ENCODE measurements at regions not wholly inside any gene's neighbourhood (a gene's known extent, or its start where the extent isn't known, plus 50 kb on each side); places are given as distances from the start of the nearest gene placed in this dataset.
A peak's percentile ranks its signal among the peaks of the same experiment; 100 is the strongest.

DNA sequence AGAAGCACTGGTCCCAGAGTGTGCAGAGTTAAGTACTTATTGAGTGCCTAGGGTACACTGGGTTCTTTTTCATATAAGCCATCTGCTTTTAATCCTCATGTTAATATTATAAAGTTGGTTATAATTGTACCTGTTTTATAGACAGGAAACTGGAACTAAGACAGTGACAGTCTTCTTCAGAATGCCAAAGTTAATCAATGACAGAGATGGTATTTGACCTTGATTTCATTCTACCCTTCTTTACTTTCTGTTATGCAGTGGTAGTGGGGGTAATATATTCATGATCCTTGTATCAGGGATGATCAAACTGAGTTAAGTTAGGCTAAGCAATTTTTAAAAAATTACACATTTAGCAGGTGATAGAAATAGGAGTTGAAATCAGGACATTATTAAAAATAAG is 108.6 kb upstream of the GOT2 start:
- no peak for DNase-seq (ENCODE audit: low spot score)
- Mint-ChIP-seq H3K36me3 (ENCODE audit: low read depth) (no peaks in the 10 kb centered on the region), H3K27me3 (ENCODE audit: low read depth) (no peaks in the 10 kb centered on the region), H3K4me3 (ENCODE audit: low read depth) (no peak overlapping the region), H3K4me1 (ENCODE audit: low read depth) (no peaks in the 10 kb centered on the region), H3K27ac (no peak overlapping the region), H3K9me3 (no peaks in the 10 kb centered on the region)
- intact Hi-C loops (cut with micrococcal nuclease): no loop called here

GRCh38 chr16:58842156-58842555 is 108.0 kb upstream of the GOT2 start:
- intact Hi-C loops (cut with micrococcal nuclease): no loop called here
- DNase-seq (ENCODE audit: low spot score): no peak
- Mint-ChIP-seq H3K9me3 (no peaks in the 10 kb centered on the region), H3K36me3 (ENCODE audit: low read depth) (no peaks in the 10 kb centered on the region), H3K4me1 (ENCODE audit: low read depth) (no peaks in the 10 kb centered on the region), H3K4me3 (ENCODE audit: low read depth) (no peak overlapping the region), H3K27me3 (ENCODE audit: low read depth) (no peaks in the 10 kb centered on the region), H3K27ac (no peak overlapping the region)

- DNase-seq (ENCODE audit: low spot score): no peak
Measured at GRCh38 chr16:58837950-58838349, 103.8 kb upstream of the GOT2 start.

GRCh38 chr16:58836427-58836826 is 102.3 kb upstream of the GOT2 start:
- Mint-ChIP-seq H3K4me1 (ENCODE audit: low read depth) (no peaks in the 10 kb centered on the region), H3K36me3 (ENCODE audit: low read depth) (no peaks in the 10 kb centered on the region), H3K9me3 (no peaks in the 10 kb centered on the region), H3K27ac (no peak overlapping the region), H3K4me3 (ENCODE audit: low read depth) (no peak overlapping the region), H3K27me3 (ENCODE audit: low read depth) (no peaks in the 10 kb centered on the region)
- DNase-seq (ENCODE audit: low spot score): no peak
- intact Hi-C loops (cut with micrococcal nuclease): no loop called here

More at GRCh38 chr16:58837950-58838349, 103.8 kb upstream of the GOT2 start:
- no peaks in the 10 kb centered on the region for H3K27me3 Mint-ChIP-seq (ENCODE audit: low read depth)
- H3K4me1 Mint-ChIP-seq (ENCODE audit: low read depth): no peaks in the 10 kb centered on the region
- intact Hi-C loops (cut with micrococcal nuclease): no loop called here
- H3K4me3 Mint-ChIP-seq (ENCODE audit: low read depth): no peak overlapping the region
- H3K36me3 Mint-ChIP-seq (ENCODE audit: low read depth): no peaks in the 10 kb centered on the region
- no peaks in the 10 kb centered on the region for H3K9me3 Mint-ChIP-seq
- no peak overlapping the region for H3K27ac Mint-ChIP-seq

GRCh38 chr16:58832386-58832895 is 98.3 kb upstream of the GOT2 start:
- no peak overlapping the region for H3K27ac Mint-ChIP-seq
- no peaks in the 10 kb centered on the region for H3K9me3 Mint-ChIP-seq
- no peak for DNase-seq (ENCODE audit: low spot score)
- H3K27me3 Mint-ChIP-seq (ENCODE audit: low read depth): no peaks in the 10 kb centered on the region
- no peaks in the 10 kb centered on the region for H3K4me1 Mint-ChIP-seq (ENCODE audit: low read depth)
- H3K4me3 Mint-ChIP-seq (ENCODE audit: low read depth): no peak overlapping the region
- intact Hi-C loops (cut with micrococcal nuclease): no loop called here
- no peaks in the 10 kb centered on the region for H3K36me3 Mint-ChIP-seq (ENCODE audit: low read depth)

DNA sequence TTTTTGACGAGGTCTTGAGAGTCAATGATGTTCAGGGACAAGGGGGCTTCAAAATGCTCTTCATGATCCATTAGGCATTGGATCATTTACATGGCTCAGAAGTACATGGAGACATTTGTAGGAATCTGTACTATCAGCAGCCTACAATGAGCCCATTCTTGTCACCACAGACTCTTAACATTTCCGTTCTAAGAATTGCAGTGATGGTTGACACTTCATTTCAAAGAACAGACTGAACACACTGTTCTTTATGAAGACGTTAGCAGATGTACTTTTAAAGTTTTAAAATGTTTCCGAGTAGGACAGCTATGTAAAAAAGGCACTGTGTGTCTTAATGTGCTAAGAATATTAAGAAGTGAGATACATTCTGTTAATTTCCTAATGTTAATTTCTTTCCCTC is 97.3 kb upstream of the GOT2 start:
- no peaks in the 10 kb centered on the region for H3K4me1 Mint-ChIP-seq (ENCODE audit: low read depth)
- H3K36me3 Mint-ChIP-seq (ENCODE audit: low read depth): no peaks in the 10 kb centered on the region
- no peaks in the 10 kb centered on the region for H3K9me3 Mint-ChIP-seq
- intact Hi-C loops (cut with micrococcal nuclease): no loop called here
- no peak overlapping the region for H3K4me3 Mint-ChIP-seq (ENCODE audit: low read depth)
- no peak for DNase-seq (ENCODE audit: low spot score)
- H3K27ac Mint-ChIP-seq: no peak overlapping the region
- H3K27me3 Mint-ChIP-seq (ENCODE audit: low read depth): no peaks in the 10 kb centered on the region

DNA sequence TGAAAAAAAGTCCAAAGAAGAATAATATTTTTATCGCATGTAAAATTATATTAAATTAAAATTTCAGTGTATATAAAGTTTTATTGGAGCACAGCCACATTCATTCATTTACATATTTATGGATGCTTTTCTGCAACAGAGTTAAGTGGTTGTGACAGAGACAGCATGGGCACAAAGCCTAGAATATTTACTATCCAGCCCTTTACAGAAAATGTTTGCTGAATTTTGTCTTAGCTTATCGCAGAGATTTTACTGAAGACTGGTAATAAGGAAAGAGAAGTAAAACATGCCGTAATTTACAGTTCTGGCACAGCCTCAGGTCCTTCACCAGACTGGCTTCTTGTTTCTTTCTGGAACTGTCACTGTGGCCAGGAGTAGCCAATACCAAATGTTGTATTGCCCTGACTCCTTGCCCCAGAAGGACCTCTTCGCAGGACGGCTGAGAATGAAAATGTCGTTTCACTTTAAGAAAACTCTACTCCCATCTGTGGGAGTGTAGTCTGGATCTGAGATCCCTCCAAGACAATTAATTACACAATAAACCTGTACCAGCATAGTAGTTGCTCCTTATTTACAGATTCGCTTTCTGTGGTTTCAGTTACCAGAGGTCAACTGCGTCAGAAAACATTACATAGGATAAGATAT is 94.9 kb upstream of the GOT2 start:
- H3K36me3 Mint-ChIP-seq (ENCODE audit: low read depth): no peaks in the 10 kb centered on the region
- intact Hi-C loops (cut with micrococcal nuclease): no loop called here
- no peaks in the 10 kb centered on the region for H3K27me3 Mint-ChIP-seq (ENCODE audit: low read depth)
- no peaks in the 10 kb centered on the region for H3K4me1 Mint-ChIP-seq (ENCODE audit: low read depth)
- DNase-seq (ENCODE audit: low spot score): no peak
- H3K27ac Mint-ChIP-seq: no peak overlapping the region
- no peak overlapping the region for H3K4me3 Mint-ChIP-seq (ENCODE audit: low read depth)
- H3K9me3 Mint-ChIP-seq: no peaks in the 10 kb centered on the region

- no peaks in the 10 kb centered on the region for H3K9me3 Mint-ChIP-seq
Measured at GRCh38 chr16:58824201-58824600, 90.1 kb upstream of the GOT2 start.

GRCh38 chr16:58821886-58822285 is 87.8 kb upstream of the GOT2 start:
- Mint-ChIP-seq H3K9me3 (no peaks in the 10 kb centered on the region), H3K27me3 (ENCODE audit: low read depth) (no peaks in the 10 kb centered on the region), H3K27ac (no peak overlapping the region), H3K4me1 (ENCODE audit: low read depth) (no peaks in the 10 kb centered on the region), H3K4me3 (ENCODE audit: low read depth) (no peak overlapping the region), H3K36me3 (ENCODE audit: low read depth) (no peaks in the 10 kb centered on the region)
- DNase-seq (ENCODE audit: low spot score): no peak
- intact Hi-C loops (cut with micrococcal nuclease): no loop called here

More at GRCh38 chr16:58824201-58824600, 90.1 kb upstream of the GOT2 start:
- intact Hi-C loops (cut with micrococcal nuclease): no loop called here
- Mint-ChIP-seq H3K27me3 (ENCODE audit: low read depth) (no peaks in the 10 kb centered on the region), H3K36me3 (ENCODE audit: low read depth) (no peaks in the 10 kb centered on the region), H3K27ac (no peak overlapping the region), H3K4me3 (ENCODE audit: low read depth) (no peak overlapping the region), H3K4me1 (ENCODE audit: low read depth) (no peaks in the 10 kb centered on the region)
- no peak for DNase-seq (ENCODE audit: low spot score)

DNA sequence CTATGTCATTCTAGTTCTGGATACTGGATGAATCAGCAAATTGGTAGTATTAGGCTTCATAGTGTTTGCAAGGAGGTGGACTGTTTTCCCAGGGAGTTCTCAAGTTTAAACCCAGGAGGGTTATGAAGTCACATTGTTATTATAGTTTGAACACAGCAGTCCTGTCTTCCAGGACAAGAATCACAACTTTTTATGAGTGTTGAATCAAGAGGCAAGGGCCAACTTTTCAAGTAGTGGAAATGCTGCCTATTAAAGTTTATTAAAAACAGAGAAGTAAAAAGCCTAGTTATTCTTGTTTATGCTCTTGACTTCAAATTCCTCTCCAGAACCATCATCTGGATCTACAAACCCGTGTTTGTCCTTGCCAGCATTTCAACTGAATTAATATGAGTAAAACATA is 86.3 kb upstream of the GOT2 start:
- no peak overlapping the region for H3K4me3 Mint-ChIP-seq (ENCODE audit: low read depth)
- intact Hi-C loops (cut with micrococcal nuclease): no loop called here
- H3K27ac Mint-ChIP-seq: no peak overlapping the region
- no peaks in the 10 kb centered on the region for H3K9me3 Mint-ChIP-seq
- no peaks in the 10 kb centered on the region for H3K36me3 Mint-ChIP-seq (ENCODE audit: low read depth)
- no peak for DNase-seq (ENCODE audit: low spot score)
- H3K4me1 Mint-ChIP-seq (ENCODE audit: low read depth): no peaks in the 10 kb centered on the region
- H3K27me3 Mint-ChIP-seq (ENCODE audit: low read depth): no peaks in the 10 kb centered on the region

DNA sequence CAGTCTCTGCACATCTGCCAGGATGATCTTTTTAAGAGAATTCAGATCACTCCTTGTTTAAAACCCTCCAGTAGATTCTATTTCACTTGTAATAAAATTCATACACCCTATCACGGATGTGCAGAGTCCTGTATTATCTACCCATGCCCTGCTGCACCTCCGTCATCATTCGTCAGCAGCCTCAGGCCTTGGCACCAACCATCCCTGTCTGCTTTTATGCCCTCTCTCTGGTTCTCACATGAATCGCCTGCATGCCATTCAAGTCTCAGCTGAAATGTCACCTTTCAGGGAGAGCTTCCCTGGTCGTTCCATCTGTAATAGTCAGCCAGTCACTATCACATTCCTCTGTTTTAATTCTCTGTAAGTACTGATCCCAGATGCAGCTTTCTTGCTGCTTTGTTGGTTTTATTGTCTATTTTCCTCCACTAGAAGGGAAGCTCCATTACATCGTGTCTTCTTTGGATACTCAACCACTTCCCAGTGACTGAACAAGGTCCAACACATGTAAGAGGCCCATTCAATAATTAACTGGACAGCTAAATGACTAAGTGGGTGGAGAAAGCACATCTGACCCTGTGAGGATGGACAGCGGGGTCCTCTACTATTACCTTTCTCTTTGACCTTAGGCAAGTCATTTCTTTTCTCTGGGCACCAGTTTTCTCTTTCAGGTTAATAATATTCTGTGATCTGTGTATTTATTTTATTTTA is 81.2 kb upstream of the GOT2 start:
- Mint-ChIP-seq H3K27ac (no peak overlapping the region), H3K9me3 (no peaks in the 10 kb centered on the region), H3K4me3 (ENCODE audit: low read depth) (no peak overlapping the region), H3K36me3 (ENCODE audit: low read depth) (no peaks in the 10 kb centered on the region), H3K4me1 (ENCODE audit: low read depth) (peaks cover 4% of the 10 kb centered on the region), H3K27me3 (ENCODE audit: low read depth) (no peaks in the 10 kb centered on the region)
- no peak for DNase-seq (ENCODE audit: low spot score)
- intact Hi-C loops (cut with micrococcal nuclease): no loop called here

DNA sequence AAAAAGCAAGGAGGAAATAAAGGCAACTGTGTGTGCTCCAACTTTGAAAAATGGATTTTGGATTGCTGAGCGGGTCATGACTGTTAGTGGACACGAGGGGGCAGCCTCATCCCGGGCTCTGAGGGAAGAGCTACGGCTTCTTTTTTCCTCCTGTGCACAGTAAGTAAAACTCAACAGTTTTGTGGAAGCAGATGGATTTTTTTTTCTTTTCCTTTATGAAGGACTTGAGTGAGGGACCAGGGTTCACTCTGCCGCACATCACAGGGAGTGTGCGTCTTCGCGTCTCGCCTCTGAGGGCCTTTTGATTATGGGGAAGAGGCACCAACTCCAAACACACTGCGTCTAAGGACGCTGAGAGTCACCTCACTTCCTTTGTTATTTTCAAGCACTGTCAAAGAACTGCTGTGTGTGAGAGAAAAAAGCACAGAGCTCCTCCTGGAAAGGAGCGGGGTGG is 80.3 kb upstream of the GOT2 start:
- Mint-ChIP-seq H3K27me3 (ENCODE audit: low read depth) (no peaks in the 10 kb centered on the region), H3K4me3 (ENCODE audit: low read depth) (peak overlapping the region; percentile 5), H3K4me1 (ENCODE audit: low read depth) (peaks cover 4% of the 10 kb centered on the region), H3K27ac (no peak overlapping the region), H3K9me3 (no peaks in the 10 kb centered on the region), H3K36me3 (ENCODE audit: low read depth) (no peaks in the 10 kb centered on the region)
- intact Hi-C loops (cut with micrococcal nuclease): loop anchor here (5.0 kb wide), 1 partner anchor 233 kb away; no protein-coding TSS in a partner anchor
- peak; percentile 10 for DNase-seq (ENCODE audit: low spot score)

- DNase-seq (ENCODE audit: low spot score): no peak
- H3K36me3 Mint-ChIP-seq (ENCODE audit: low read depth): no peaks in the 10 kb centered on the region
- peaks cover 1% of the 10 kb centered on the region for H3K4me1 Mint-ChIP-seq (ENCODE audit: low read depth)
- no peak overlapping the region for H3K4me3 Mint-ChIP-seq (ENCODE audit: low read depth)
- H3K9me3 Mint-ChIP-seq: no peaks in the 10 kb centered on the region
- intact Hi-C loops (cut with micrococcal nuclease): no loop called here
- no peaks in the 10 kb centered on the region for H3K27me3 Mint-ChIP-seq (ENCODE audit: low read depth)
- H3K27ac Mint-ChIP-seq: no peak overlapping the region
Measured at GRCh38 chr16:58809213-58809612, 75.1 kb upstream of the GOT2 start.
